GM23338 (cell line): ENCODE measurements at regions not wholly inside any gene's neighbourhood (a gene's known extent, or its start where the extent isn't known, plus 50 kb on each side); places are given as distances from the start of the nearest gene placed in this dataset.

Experiments
- ATAC-seq: fragments of 200-7000 bp; cut with Tn5 transposase; 3 replicates; pipeline ENCODE4 v1.9.1; 2020
- DNase-seq: peaks from one replicate; pipeline ENCODE4 v3.0.0-alpha.2; 2015; ENCODE audit warnings: low spot score
- H2AFZ ChIP-seq: fragments of 200-600 bp; sonication (generic); 2 replicates; pipeline ENCODE4 v1.8.0; 2016; ENCODE audit warnings: antibody characterized with exemption, mild to moderate bottlenecking, moderate library complexity
- H3F3A ChIP-seq: fragments of 200-600 bp; sonication (generic); replicated peaks from 2 replicates; pipeline ENCODE4 v1.8.0; 2017; ENCODE audit warnings: antibody characterized with exemption, mixed run types, low read depth
- H3K27ac ChIP-seq: fragments of 200-600 bp; sonication (generic); 2 replicates; pipeline ENCODE4 v1.6.1; 2016; ENCODE audit warnings: low read depth
- H3K27me3 ChIP-seq: fragments of 200-600 bp; sonication (generic); 2 replicates; pipeline ENCODE4 v1.8.0; 2016; ENCODE audit warnings: mild to moderate bottlenecking, mixed run types, moderate library complexity; ENCODE audit not compliant: insufficient read depth
- H3K36me3 ChIP-seq: fragments of 200-600 bp; sonication (generic); 2 replicates; pipeline ENCODE4 v1.8.0; 2016; ENCODE audit warnings: mild to moderate bottlenecking; ENCODE audit not compliant: insufficient read depth
- H3K4me1 ChIP-seq: fragments of 200-600 bp; sonication (generic); 2 replicates; pipeline ENCODE4 v1.8.0; 2016; ENCODE audit warnings: mild to moderate bottlenecking, moderate library complexity; ENCODE audit not compliant: insufficient read depth
- H3K4me2 ChIP-seq: fragments of 200-600 bp; sonication (generic); 2 replicates; pipeline ENCODE4 v1.7.1; 2017; ENCODE audit warnings: mixed run types
- H3K4me3 ChIP-seq: fragments of 200-600 bp; sonication (generic); 2 replicates; pipeline ENCODE4 v1.6.1; 2016; ENCODE audit warnings: mixed run types
- H3K79me2 ChIP-seq: fragments of 200-600 bp; sonication (generic); replicated peaks from 2 replicates; pipeline ENCODE4 v1.8.0; 2017; ENCODE audit warnings: mild to moderate bottlenecking; ENCODE audit not compliant: insufficient read depth
- H3K9me2 ChIP-seq: fragments of 200-600 bp; sonication (generic); 2 replicates; pipeline ENCODE4 v1.8.0; 2017; ENCODE audit not compliant: insufficient read depth
- H4K20me1 ChIP-seq: fragments of 200-600 bp; sonication (generic); replicated peaks from 2 replicates; pipeline ENCODE4 v1.8.0; 2017; ENCODE audit warnings: mild to moderate bottlenecking; ENCODE audit not compliant: insufficient read depth
- H3K27ac Mint-ChIP-seq: 2 replicates; pipeline ENCODE4 v1.8.0; 2020; ENCODE audit warnings: inconsistent platforms, mild to moderate bottlenecking, moderate library complexity, mixed read lengths
- H3K27me3 Mint-ChIP-seq: 3 replicates; pipeline ENCODE4 v1.8.0; 2022; ENCODE audit warnings: low read depth, mild to moderate bottlenecking, moderate library complexity, mixed read lengths, inconsistent platforms; ENCODE audit not compliant: insufficient read depth, poor library complexity
- H3K36me3 Mint-ChIP-seq: 3 replicates; pipeline ENCODE4 v1.8.0; 2021; ENCODE audit warnings: low read depth, mild to moderate bottlenecking, inconsistent platforms, moderate library complexity, mixed read lengths
- H3K4me1 Mint-ChIP-seq: 3 replicates; pipeline ENCODE4 v1.8.0; 2020; ENCODE audit warnings: mild to moderate bottlenecking, inconsistent platforms, mixed read lengths
- H3K4me3 Mint-ChIP-seq: 3 replicates; pipeline ENCODE4 v1.8.0; 2021; ENCODE audit warnings: moderate library complexity, mild to moderate bottlenecking, inconsistent platforms, mixed read lengths
- H3K9me3 Mint-ChIP-seq: 3 replicates; pipeline ENCODE4 v1.8.0; 2020; ENCODE audit warnings: moderate library complexity, mild to moderate bottlenecking, inconsistent platforms, mixed read lengths
- CREB1 ChIP-seq: fragments of 250-450 bp; sonication (Bioruptor Pico); IDR thresholded peaks from 2 replicates; pipeline ENCODE4 v1.5.0; 2020; ENCODE audit warnings: low read depth, mild to moderate bottlenecking, moderate library complexity
- EZH2 ChIP-seq: fragments of 200-600 bp; sonication (generic); IDR thresholded peaks from one replicate; pipeline ENCODE4 v1.8.0; 2017; ENCODE audit warnings: antibody characterized with exemption, mild to moderate bottlenecking, low read depth; ENCODE audit not compliant: unreplicated experiment
- EZH2phosphoT487 ChIP-seq: fragments of 200-600 bp; sonication (generic); IDR thresholded peaks from one replicate; pipeline ENCODE4 v1.8.1; 2018; ENCODE audit warnings: antibody characterized with exemption; ENCODE audit not compliant: unreplicated experiment
- JUNB ChIP-seq: IDR thresholded peaks from one replicate; pipeline ENCODE4 v1.6.1; 2016; ENCODE audit warnings: antibody characterized with exemption; ENCODE audit not compliant: unreplicated experiment
- NANOG ChIP-seq: IDR thresholded peaks from 2 replicates; pipeline ENCODE4 v1.6.1; 2016; ENCODE audit warnings: antibody characterized with exemption, borderline replicate concordance
- POLR2AphosphoS5 ChIP-seq: IDR thresholded peaks from 2 replicates; pipeline ENCODE4 v1.6.1; 2016; ENCODE audit warnings: antibody characterized with exemption, low read depth
- REST ChIP-seq: IDR thresholded peaks from one replicate; pipeline ENCODE4 v1.6.1; 2018; ENCODE audit warnings: antibody characterized with exemption; ENCODE audit not compliant: unreplicated experiment
- STAT1 ChIP-seq: IDR thresholded peaks from one replicate; pipeline ENCODE4 v1.6.1; 2016; ENCODE audit warnings: antibody characterized with exemption; ENCODE audit not compliant: unreplicated experiment
- ZNF114 ChIP-seq: fragments of 250-450 bp; sonication (Bioruptor Pico); IDR thresholded peaks from 2 replicates; pipeline ENCODE4 v1.5.0; 2020; ENCODE audit warnings: mild to moderate bottlenecking, moderate library complexity
- ZNF331 ChIP-seq: fragments of 250-450 bp; sonication (Bioruptor Pico); IDR thresholded peaks from 2 replicates; pipeline ENCODE4 v1.5.0; 2020; ENCODE audit warnings: low read depth, mild to moderate bottlenecking, moderate library complexity
- TF ChIP-seq, protein P1 (sequence below): IDR thresholded peaks from 2 replicates; pipeline ENCODE4 v1.6.1; 2016; ENCODE audit warnings: antibody characterized with exemption
- TF ChIP-seq, protein P2 (sequence below), 2 experiments: fragments of 200-600 bp in 1 of 2; sonication (generic) in 1 of 2; conservative IDR thresholded peaks; 2 replicates each; pipeline versions ENCODE4 v1.5.1 to v1.6.1; 2016 to 2017; ENCODE audit warnings: antibody characterized with exemption in 2 of 2, low read depth in 2 of 2, mild to moderate bottlenecking in 2 of 2, moderate library complexity in 1 of 2
- TF ChIP-seq, protein P3 (sequence below): fragments of 250-450 bp; sonication (Bioruptor Pico); IDR thresholded peaks from 2 replicates; pipeline ENCODE4 v1.5.0; 2020; ENCODE audit warnings: mild to moderate bottlenecking, moderate library complexity

DNA sequence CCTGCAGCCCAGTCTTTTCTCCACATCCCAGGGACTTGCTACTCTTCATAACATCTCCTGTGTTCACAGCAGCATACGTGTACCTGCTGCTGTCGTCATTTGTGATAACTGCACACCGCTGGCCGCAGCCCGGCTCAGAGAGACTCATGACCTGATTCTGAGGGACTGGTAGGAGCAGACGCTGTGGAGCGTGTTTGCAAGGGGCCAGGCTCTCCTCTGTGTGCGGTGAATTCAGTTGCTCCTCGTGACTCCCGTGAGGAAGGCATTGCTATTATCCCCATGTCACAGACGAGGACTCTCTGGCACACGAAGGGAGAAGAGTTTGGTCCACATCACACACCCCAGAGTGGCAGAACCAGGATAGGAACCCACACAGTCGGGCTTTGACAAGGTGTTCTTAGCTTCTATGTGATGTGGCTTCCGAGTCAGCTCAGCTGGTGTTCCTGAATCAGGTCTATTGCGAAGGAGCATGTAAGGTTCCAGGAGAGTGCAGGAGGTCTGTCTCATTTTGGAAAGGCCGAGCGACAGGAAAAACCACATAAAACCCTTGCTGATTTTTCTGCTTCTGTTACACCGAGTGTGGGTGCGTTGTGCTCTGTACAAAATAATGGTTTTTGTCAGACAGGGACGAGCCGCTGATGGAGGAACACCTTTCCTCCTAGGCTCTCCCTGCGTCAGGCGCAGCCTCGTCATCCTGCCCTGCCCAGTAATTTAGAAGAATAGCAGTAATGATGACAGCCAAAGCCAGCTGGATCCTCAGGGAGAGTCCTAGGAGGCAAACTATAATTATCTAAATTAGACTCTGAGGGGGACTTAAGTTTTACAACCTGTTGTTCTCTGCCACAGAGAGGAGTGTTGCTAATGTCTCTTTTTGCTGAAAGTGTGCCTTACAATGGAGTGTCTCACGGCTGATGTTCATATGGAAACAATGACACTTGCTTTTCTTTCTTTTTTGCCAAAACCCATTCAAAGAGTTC, 157.5 kb upstream of the RGMA start:
- H3K27me3 Mint-ChIP-seq: peaks cover 5% of the 10 kb centered on the region
- TF ChIP-seq ZNF331: no peak
- TF ChIP-seq EZH2phosphoT487: no peak
- no peak for TF ChIP-seq JUNB
- TF ChIP-seq NANOG: no peak
- TF ChIP-seq, protein P1, sequence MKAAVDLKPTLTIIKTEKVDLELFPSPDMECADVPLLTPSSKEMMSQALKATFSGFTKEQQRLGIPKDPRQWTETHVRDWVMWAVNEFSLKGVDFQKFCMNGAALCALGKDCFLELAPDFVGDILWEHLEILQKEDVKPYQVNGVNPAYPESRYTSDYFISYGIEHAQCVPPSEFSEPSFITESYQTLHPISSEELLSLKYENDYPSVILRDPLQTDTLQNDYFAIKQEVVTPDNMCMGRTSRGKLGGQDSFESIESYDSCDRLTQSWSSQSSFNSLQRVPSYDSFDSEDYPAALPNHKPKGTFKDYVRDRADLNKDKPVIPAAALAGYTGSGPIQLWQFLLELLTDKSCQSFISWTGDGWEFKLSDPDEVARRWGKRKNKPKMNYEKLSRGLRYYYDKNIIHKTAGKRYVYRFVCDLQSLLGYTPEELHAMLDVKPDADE: no peak
- no peak for TF ChIP-seq REST
- TF ChIP-seq CREB1: no peak
- TF ChIP-seq ZNF114 (CRISPR knock-in tag): no peak
- TF ChIP-seq, protein P2, sequence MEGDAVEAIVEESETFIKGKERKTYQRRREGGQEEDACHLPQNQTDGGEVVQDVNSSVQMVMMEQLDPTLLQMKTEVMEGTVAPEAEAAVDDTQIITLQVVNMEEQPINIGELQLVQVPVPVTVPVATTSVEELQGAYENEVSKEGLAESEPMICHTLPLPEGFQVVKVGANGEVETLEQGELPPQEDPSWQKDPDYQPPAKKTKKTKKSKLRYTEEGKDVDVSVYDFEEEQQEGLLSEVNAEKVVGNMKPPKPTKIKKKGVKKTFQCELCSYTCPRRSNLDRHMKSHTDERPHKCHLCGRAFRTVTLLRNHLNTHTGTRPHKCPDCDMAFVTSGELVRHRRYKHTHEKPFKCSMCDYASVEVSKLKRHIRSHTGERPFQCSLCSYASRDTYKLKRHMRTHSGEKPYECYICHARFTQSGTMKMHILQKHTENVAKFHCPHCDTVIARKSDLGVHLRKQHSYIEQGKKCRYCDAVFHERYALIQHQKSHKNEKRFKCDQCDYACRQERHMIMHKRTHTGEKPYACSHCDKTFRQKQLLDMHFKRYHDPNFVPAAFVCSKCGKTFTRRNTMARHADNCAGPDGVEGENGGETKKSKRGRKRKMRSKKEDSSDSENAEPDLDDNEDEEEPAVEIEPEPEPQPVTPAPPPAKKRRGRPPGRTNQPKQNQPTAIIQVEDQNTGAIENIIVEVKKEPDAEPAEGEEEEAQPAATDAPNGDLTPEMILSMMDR (conservative IDR thresholded peaks at IDR 0.05; ENCODE audit: low read depth in 2 of 2): no peak
- TF ChIP-seq EZH2: no peak
- TF ChIP-seq, protein P3, sequence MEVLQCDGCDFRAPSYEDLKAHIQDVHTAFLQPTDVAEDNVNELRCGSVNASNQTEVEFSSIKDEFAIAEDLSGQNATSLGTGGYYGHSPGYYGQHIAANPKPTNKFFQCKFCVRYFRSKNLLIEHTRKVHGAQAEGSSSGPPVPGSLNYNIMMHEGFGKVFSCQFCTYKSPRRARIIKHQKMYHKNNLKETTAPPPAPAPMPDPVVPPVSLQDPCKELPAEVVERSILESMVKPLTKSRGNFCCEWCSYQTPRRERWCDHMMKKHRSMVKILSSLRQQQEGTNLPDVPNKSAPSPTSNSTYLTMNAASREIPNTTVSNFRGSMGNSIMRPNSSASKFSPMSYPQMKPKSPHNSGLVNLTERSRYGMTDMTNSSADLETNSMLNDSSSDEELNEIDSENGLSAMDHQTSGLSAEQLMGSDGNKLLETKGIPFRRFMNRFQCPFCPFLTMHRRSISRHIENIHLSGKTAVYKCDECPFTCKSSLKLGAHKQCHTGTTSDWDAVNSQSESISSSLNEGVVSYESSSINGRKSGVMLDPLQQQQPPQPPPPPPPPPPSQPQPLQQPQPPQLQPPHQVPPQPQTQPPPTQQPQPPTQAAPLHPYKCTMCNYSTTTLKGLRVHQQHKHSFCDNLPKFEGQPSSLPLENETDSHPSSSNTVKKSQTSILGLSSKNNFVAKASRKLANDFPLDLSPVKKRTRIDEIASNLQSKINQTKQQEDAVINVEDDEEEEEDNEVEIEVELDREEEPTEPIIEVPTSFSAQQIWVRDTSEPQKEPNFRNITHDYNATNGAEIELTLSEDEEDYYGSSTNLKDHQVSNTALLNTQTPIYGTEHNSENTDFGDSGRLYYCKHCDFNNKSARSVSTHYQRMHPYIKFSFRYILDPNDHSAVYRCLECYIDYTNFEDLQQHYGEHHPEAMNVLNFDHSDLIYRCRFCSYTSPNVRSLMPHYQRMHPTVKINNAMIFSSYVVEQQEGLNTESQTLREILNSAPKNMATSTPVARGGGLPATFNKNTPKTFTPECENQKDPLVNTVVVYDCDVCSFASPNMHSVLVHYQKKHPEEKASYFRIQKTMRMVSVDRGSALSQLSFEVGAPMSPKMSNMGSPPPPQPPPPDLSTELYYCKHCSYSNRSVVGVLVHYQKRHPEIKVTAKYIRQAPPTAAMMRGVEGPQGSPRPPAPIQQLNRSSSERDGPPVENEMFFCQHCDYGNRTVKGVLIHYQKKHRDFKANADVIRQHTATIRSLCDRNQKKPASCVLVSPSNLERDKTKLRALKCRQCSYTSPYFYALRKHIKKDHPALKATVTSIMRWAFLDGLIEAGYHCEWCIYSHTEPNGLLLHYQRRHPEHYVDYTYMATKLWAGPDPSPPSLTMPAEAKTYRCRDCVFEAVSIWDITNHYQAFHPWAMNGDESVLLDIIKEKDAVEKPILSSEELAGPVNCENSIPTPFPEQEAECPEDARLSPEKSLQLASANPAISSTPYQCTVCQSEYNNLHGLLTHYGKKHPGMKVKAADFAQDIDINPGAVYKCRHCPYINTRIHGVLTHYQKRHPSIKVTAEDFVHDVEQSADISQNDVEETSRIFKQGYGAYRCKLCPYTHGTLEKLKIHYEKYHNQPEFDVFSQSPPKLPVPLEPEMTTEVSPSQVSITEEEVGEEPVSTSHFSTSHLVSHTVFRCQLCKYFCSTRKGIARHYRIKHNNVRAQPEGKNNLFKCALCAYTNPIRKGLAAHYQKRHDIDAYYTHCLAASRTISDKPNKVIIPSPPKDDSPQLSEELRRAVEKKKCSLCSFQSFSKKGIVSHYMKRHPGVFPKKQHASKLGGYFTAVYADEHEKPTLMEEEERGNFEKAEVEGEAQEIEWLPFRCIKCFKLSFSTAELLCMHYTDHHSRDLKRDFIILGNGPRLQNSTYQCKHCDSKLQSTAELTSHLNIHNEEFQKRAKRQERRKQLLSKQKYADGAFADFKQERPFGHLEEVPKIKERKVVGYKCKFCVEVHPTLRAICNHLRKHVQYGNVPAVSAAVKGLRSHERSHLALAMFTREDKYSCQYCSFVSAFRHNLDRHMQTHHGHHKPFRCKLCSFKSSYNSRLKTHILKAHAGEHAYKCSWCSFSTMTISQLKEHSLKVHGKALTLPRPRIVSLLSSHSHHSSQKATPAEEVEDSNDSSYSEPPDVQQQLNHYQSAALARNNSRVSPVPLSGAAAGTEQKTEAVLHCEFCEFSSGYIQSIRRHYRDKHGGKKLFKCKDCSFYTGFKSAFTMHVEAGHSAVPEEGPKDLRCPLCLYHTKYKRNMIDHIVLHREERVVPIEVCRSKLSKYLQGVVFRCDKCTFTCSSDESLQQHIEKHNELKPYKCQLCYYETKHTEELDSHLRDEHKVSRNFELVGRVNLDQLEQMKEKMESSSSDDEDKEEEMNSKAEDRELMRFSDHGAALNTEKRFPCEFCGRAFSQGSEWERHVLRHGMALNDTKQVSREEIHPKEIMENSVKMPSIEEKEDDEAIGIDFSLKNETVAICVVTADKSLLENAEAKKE (CRISPR knock-in tag): no peak
- TF ChIP-seq POLR2AphosphoS5: no peak
- no peak for TF ChIP-seq STAT1
- no peaks in the 10 kb centered on the region; the same call in 2 of the 3 replicates for H3K36me3 Mint-ChIP-seq
- ATAC-seq (no peak), DNase-seq (no peak)
- peaks cover 10% of the 10 kb centered on the region for H3K4me1 Mint-ChIP-seq
- Histone ChIP-seq H2AFZ (no peak overlapping the region), H3F3A (no peaks in the 10 kb centered on the region), H3K36me3 (no peaks in the 10 kb centered on the region; the same call in 1 of the 2 replicates), H3K4me3 (no peak overlapping the region), H3K27me3 (no peaks in the 10 kb centered on the region; the same call in 1 of the 2 replicates), H3K4me1 (peaks cover 16% of the 10 kb centered on the region), H3K9me2 (no peaks in the 10 kb centered on the region), H4K20me1 (no peaks in the 10 kb centered on the region), H3K4me2 (no peak overlapping the region), H3K27ac (no peak overlapping the region), H3K79me2 (no peaks in the 10 kb centered on the region)
- H3K27ac Mint-ChIP-seq: no peak overlapping the region
- H3K9me3 Mint-ChIP-seq: no peaks in the 10 kb centered on the region
- H3K4me3 Mint-ChIP-seq: no peak overlapping the region
